C4-2B (cell line): ENCODE measurements at regions not wholly inside any gene's neighbourhood (a gene's known extent, or its start where the extent isn't known, plus 50 kb on each side); places are given as distances from the start of the nearest gene placed in this dataset.

ENCODE experiments used
- ZFX ChIP-seq: fragments of 450-650 bp; IDR thresholded peaks from 2 replicates; pipeline ENCODE4 v1.6.1; 2017
- TF ChIP-seq, protein P1 (sequence below): fragments of 450-650 bp; conservative IDR thresholded peaks from 2 replicates; pipeline ENCODE4 v1.5.1; 2017; ENCODE audit warnings: mild to moderate bottlenecking

GRCh38 chr9:121563881-121564460 lies 64.3 kb upstream of the GGTA1 start:
- TF ChIP-seq, protein P1, sequence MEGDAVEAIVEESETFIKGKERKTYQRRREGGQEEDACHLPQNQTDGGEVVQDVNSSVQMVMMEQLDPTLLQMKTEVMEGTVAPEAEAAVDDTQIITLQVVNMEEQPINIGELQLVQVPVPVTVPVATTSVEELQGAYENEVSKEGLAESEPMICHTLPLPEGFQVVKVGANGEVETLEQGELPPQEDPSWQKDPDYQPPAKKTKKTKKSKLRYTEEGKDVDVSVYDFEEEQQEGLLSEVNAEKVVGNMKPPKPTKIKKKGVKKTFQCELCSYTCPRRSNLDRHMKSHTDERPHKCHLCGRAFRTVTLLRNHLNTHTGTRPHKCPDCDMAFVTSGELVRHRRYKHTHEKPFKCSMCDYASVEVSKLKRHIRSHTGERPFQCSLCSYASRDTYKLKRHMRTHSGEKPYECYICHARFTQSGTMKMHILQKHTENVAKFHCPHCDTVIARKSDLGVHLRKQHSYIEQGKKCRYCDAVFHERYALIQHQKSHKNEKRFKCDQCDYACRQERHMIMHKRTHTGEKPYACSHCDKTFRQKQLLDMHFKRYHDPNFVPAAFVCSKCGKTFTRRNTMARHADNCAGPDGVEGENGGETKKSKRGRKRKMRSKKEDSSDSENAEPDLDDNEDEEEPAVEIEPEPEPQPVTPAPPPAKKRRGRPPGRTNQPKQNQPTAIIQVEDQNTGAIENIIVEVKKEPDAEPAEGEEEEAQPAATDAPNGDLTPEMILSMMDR, result no peak
- TF ChIP-seq ZFX, result no peak
